ENCODE measurements at regions not wholly inside any gene's neighbourhood (a gene's known extent, or its start where the extent isn't known, plus 50 kb on each side); places are given as distances from the start of the nearest gene placed in this dataset.

DNA sequence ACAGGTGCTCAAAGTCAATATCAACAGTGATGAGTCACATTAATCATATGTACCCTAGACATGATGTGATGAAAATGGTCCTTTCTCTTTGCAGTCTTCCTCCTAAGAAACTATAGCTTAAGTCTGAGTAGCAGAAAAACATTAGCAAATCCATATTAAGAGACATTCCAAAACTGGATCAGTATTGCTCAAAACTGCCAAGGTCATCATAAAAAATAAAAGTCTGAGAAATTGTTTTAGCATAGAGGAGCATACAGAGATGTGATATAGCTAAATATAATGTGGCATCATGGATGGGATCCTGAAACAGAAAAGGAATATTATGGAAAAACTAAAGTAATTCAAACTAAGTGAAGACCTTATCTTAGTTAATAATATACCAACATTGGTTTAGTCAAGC lies 1316.1 kb downstream of the SUCLG1 start:
- no peaks in the 10 kb centered on the region for H3K4me1 ChIP-seq (ENCODE audit: insufficient read depth, insufficient read length)
- no peak for TF ChIP-seq YY1 (IDR thresholded peaks at IDR 0.05; ENCODE audit: insufficient read depth, insufficient read length)
- no peak overlapping the region for H3K4me3 ChIP-seq (ENCODE audit: insufficient read length, low read depth)
- H3K9ac ChIP-seq (ENCODE audit: insufficient read length, low read depth): no peak overlapping the region
- no peaks in the 10 kb centered on the region for H3K36me3 ChIP-seq (ENCODE audit: insufficient read depth, insufficient read length, low read length)
- no peak for DNase-seq (ENCODE audit: low read depth, low spot score)
- H3K27me3 ChIP-seq (ENCODE audit: insufficient read depth, insufficient read length): no peaks in the 10 kb centered on the region
- H3K9me3 ChIP-seq (ENCODE audit: insufficient read depth, low read length): no peaks in the 10 kb centered on the region

DNA sequence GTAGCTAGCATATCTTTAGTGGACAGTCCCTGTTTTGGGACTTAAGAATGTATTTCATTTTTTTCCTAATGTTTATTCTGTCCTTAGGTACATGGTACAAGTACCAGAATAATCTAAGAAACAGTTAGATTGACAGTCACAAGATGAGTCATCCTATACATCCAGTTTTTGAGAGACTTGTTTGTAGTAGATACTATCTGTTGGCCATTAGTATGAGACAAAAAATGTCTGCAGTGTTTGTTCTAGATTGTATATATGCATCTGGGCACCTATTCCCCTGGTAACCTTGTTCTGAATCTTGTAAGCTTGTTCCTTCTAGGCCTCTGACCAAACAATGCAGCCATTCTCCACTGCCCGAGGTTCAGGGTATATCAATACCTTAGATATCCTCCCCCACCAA lies 1343.5 kb downstream of the SUCLG1 start:
- Histone ChIP-seq H3K4me1 (ENCODE audit: insufficient read depth, insufficient read length) (no peaks in the 10 kb centered on the region), H3K9ac (ENCODE audit: insufficient read length, low read depth) (no peak overlapping the region), H3K9me3 (ENCODE audit: insufficient read depth, low read length) (no peaks in the 10 kb centered on the region), H3K27me3 (ENCODE audit: insufficient read depth, insufficient read length) (no peaks in the 10 kb centered on the region), H3K36me3 (ENCODE audit: insufficient read depth, insufficient read length, low read length) (no peaks in the 10 kb centered on the region), H3K4me3 (ENCODE audit: insufficient read length, low read depth) (no peak overlapping the region)
- TF ChIP-seq SUZ12 (IDR thresholded peaks at IDR 0.05; ENCODE audit: extremely low read depth, insufficient read depth, insufficient read length) (no peak), ZNF274 (IDR thresholded peaks at IDR 0.05; ENCODE audit: low read depth, low read length) (no peak), YY1 (IDR thresholded peaks at IDR 0.05; ENCODE audit: insufficient read depth, insufficient read length) (no peak)
- no peak for DNase-seq (ENCODE audit: low read depth, low spot score)

DNA sequence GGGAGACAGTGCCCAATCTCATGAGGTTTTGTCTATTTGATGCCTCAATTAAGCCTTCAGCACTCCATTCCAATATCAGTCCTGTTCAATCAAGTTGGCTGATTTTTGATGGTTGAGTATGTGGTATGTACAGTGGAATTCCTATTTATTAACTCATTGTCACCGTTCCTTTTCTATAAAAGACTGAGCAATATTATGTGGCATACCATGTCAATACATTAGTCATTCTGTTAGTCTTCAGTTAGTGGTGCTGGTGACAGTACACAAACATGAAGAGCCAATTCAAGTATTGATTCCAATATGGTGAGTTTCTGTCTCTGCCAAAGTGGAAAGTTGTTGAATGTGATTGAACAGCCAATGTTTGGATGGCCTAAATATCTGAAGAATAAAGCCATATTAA lies 1343.9 kb downstream of the SUCLG1 start:
- no peaks in the 10 kb centered on the region for H3K27me3 ChIP-seq (ENCODE audit: insufficient read depth, insufficient read length)
- no peak for DNase-seq (ENCODE audit: low read depth, low spot score)
- H3K9ac ChIP-seq (ENCODE audit: insufficient read length, low read depth): no peak overlapping the region

DNA sequence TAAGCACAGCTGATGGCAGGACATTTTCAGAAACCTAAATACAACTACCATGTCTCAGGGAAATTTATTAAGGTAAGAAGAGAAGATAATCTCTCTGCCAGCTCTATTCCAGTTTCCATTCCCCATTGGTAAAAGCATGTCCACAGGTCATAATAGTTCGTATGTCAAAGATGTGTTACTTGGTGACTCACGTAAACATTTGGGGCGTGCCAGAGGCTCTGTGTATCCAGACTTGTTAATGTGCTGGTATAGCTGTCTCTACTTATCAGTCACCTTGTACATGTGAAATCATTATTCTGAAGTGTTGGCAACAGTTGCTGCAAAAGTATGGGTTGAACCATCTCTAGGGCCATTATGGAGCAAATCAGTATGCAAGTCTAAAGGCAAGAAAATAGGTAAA lies 1345.1 kb downstream of the SUCLG1 start:
- Histone ChIP-seq H3K36me3 (ENCODE audit: insufficient read depth, insufficient read length, low read length) (no peaks in the 10 kb centered on the region), H3K27me3 (ENCODE audit: insufficient read depth, insufficient read length) (no peaks in the 10 kb centered on the region), H3K4me1 (ENCODE audit: insufficient read depth, insufficient read length) (no peaks in the 10 kb centered on the region), H3K9ac (ENCODE audit: insufficient read length, low read depth) (no peak overlapping the region), H3K4me3 (ENCODE audit: insufficient read length, low read depth) (no peak overlapping the region), H3K9me3 (ENCODE audit: insufficient read depth, low read length) (no peaks in the 10 kb centered on the region)
- no peak for TF ChIP-seq YY1 (IDR thresholded peaks at IDR 0.05; ENCODE audit: insufficient read depth, insufficient read length)
- no peak for TF ChIP-seq SUZ12 (IDR thresholded peaks at IDR 0.05; ENCODE audit: extremely low read depth, insufficient read depth, insufficient read length)
- TF ChIP-seq ZNF274 (IDR thresholded peaks at IDR 0.05; ENCODE audit: low read depth, low read length): no peak
- no peak for DNase-seq (ENCODE audit: low read depth, low spot score)

More for the DNA sequence above, 1343.9 kb downstream of the SUCLG1 start:
- H3K4me3 ChIP-seq (ENCODE audit: insufficient read length, low read depth): no peak overlapping the region
- TF ChIP-seq YY1 (IDR thresholded peaks at IDR 0.05; ENCODE audit: insufficient read depth, insufficient read length) (no peak), ZNF274 (IDR thresholded peaks at IDR 0.05; ENCODE audit: low read depth, low read length) (no peak), SUZ12 (IDR thresholded peaks at IDR 0.05; ENCODE audit: extremely low read depth, insufficient read depth, insufficient read length) (no peak)
- no peaks in the 10 kb centered on the region for H3K9me3 ChIP-seq (ENCODE audit: insufficient read depth, low read length)
- no peaks in the 10 kb centered on the region for H3K36me3 ChIP-seq (ENCODE audit: insufficient read depth, insufficient read length, low read length)
- no peaks in the 10 kb centered on the region for H3K4me1 ChIP-seq (ENCODE audit: insufficient read depth, insufficient read length)

DNA sequence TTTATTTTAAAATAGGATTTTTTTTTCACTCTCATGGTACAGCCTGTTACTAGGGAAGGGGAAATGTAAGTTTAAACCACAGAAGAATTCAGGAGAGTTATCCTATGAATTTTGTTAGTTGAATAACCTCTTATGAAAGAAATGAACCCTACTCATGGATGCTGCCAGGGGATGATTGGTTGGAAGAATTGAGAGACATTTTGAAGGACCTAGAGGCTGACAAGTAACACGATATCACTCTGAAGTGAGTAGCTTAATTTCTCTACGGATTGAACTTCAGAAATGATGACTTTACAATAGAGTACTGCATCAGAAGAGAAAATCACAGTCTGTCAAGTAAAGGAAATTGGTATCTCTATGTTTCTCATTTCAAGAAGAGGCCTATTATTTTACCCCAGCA lies 1346.2 kb downstream of the SUCLG1 start:
- no peak for DNase-seq (ENCODE audit: low read depth, low spot score)
- no peaks in the 10 kb centered on the region for H3K27me3 ChIP-seq (ENCODE audit: insufficient read depth, insufficient read length)
- H3K4me1 ChIP-seq (ENCODE audit: insufficient read depth, insufficient read length): no peaks in the 10 kb centered on the region
- TF ChIP-seq SUZ12 (IDR thresholded peaks at IDR 0.05; ENCODE audit: extremely low read depth, insufficient read depth, insufficient read length): no peak
- no peak for TF ChIP-seq ZNF274 (IDR thresholded peaks at IDR 0.05; ENCODE audit: low read depth, low read length)
- no peak for TF ChIP-seq YY1 (IDR thresholded peaks at IDR 0.05; ENCODE audit: insufficient read depth, insufficient read length)
- no peaks in the 10 kb centered on the region for H3K9me3 ChIP-seq (ENCODE audit: insufficient read depth, low read length)
- no peak overlapping the region for H3K9ac ChIP-seq (ENCODE audit: insufficient read length, low read depth)
- no peak overlapping the region for H3K4me3 ChIP-seq (ENCODE audit: insufficient read length, low read depth)
- no peaks in the 10 kb centered on the region for H3K36me3 ChIP-seq (ENCODE audit: insufficient read depth, insufficient read length, low read length)

DNA sequence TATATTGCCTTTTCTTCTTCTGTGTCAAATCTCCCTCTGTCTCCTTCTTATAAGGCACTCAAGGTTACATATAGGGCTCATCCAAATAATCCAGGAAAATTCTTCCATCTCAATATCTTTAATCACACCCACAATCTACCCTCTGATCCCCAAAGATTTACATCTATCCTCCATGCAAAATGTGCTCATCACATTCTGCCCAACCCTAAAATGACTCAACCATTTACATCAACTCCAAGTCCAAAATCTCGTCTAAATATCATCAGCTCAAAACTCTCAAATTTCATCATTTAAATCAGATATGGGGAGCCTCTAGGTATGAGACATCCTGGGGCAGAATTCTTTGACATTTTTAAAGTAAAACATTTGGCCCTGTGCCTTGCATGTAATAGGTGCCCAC lies 1349.8 kb downstream of the SUCLG1 start:
- Histone ChIP-seq H3K9me3 (ENCODE audit: insufficient read depth, low read length) (no peaks in the 10 kb centered on the region), H3K9ac (ENCODE audit: insufficient read length, low read depth) (no peak overlapping the region), H3K36me3 (ENCODE audit: insufficient read depth, insufficient read length, low read length) (no peaks in the 10 kb centered on the region), H3K4me3 (ENCODE audit: insufficient read length, low read depth) (no peak overlapping the region), H3K27me3 (ENCODE audit: insufficient read depth, insufficient read length) (no peaks in the 10 kb centered on the region), H3K4me1 (ENCODE audit: insufficient read depth, insufficient read length) (no peaks in the 10 kb centered on the region)
- DNase-seq (ENCODE audit: low read depth, low spot score): no peak
- TF ChIP-seq YY1 (IDR thresholded peaks at IDR 0.05; ENCODE audit: insufficient read depth, insufficient read length) (no peak), ZNF274 (IDR thresholded peaks at IDR 0.05; ENCODE audit: low read depth, low read length) (no peak), SUZ12 (IDR thresholded peaks at IDR 0.05; ENCODE audit: extremely low read depth, insufficient read depth, insufficient read length) (no peak)

DNA sequence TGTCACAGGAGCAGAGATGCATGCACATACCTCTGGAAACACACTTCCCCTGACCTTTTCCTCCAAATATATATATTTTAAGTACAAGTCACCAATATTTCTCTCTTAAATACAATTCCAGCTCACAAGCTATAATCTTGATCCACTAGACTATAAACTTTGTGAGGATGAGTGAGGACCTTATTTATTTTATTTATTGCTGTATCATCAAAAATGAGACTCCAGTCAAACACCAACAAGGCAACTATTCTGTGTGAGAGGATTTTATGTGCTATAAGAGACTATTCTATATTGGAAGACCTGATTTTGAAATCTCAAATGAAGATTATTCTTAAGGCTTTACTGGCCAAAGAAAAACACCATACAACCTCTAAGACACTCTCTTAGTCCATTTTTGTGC lies 1352.2 kb downstream of the SUCLG1 start:
- no peak overlapping the region for H3K4me3 ChIP-seq (ENCODE audit: insufficient read length, low read depth)
- no peaks in the 10 kb centered on the region for H3K4me1 ChIP-seq (ENCODE audit: insufficient read depth, insufficient read length)
- H3K36me3 ChIP-seq (ENCODE audit: insufficient read depth, insufficient read length, low read length): no peaks in the 10 kb centered on the region
- TF ChIP-seq SUZ12 (IDR thresholded peaks at IDR 0.05; ENCODE audit: extremely low read depth, insufficient read depth, insufficient read length) (no peak), YY1 (IDR thresholded peaks at IDR 0.05; ENCODE audit: insufficient read depth, insufficient read length) (no peak), ZNF274 (IDR thresholded peaks at IDR 0.05; ENCODE audit: low read depth, low read length) (no peak)
- H3K9me3 ChIP-seq (ENCODE audit: insufficient read depth, low read length): no peaks in the 10 kb centered on the region
- no peak overlapping the region for H3K9ac ChIP-seq (ENCODE audit: insufficient read length, low read depth)
- H3K27me3 ChIP-seq (ENCODE audit: insufficient read depth, insufficient read length): no peaks in the 10 kb centered on the region
- no peak for DNase-seq (ENCODE audit: low read depth, low spot score)

DNA sequence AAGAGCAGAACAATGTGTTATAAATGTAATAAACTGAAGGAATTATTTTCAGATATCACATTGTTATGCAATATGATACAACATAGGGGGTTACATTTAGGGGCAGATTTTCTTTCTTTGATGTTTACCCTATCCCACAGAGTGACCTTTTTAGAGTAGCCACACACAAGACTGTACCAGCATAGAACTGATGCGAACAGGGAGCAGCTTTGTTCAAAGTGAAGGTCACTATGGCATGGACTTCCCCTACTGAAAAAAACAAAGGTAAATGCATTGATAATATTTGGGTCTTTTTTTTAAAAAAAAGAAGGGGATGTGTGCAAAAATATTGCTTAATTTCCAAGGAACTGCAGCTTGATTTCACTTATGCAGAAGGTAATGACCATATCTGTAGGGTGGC lies 1354.9 kb downstream of the SUCLG1 start:
- DNase-seq (ENCODE audit: low read depth, low spot score): no peak
- TF ChIP-seq SUZ12 (IDR thresholded peaks at IDR 0.05; ENCODE audit: extremely low read depth, insufficient read depth, insufficient read length) (no peak), ZNF274 (IDR thresholded peaks at IDR 0.05; ENCODE audit: low read depth, low read length) (no peak), YY1 (IDR thresholded peaks at IDR 0.05; ENCODE audit: insufficient read depth, insufficient read length) (no peak)
- Histone ChIP-seq H3K36me3 (ENCODE audit: insufficient read depth, insufficient read length, low read length) (no peaks in the 10 kb centered on the region), H3K9me3 (ENCODE audit: insufficient read depth, low read length) (no peaks in the 10 kb centered on the region), H3K4me1 (ENCODE audit: insufficient read depth, insufficient read length) (no peaks in the 10 kb centered on the region), H3K27me3 (ENCODE audit: insufficient read depth, insufficient read length) (no peaks in the 10 kb centered on the region), H3K4me3 (ENCODE audit: insufficient read length, low read depth) (no peak overlapping the region), H3K9ac (ENCODE audit: insufficient read length, low read depth) (no peak overlapping the region)

Measured in NT2/D1 (cell line).